OCI-LY7 (cell line): ENCODE measurements at regions not wholly inside any gene's neighbourhood (a gene's known extent, or its start where the extent isn't known, plus 50 kb on each side); places are given as distances from the start of the nearest gene placed in this dataset.

Source experiments
- CTCF ChIP-seq: fragments of 200-600 bp; sonication (generic); conservative IDR thresholded peaks from 2 replicates; pipeline ENCODE4 v1.5.1; 2014; ENCODE audit warnings: mild to moderate bottlenecking, antibody characterized with exemption, low read length, moderate library complexity, mixed read lengths
- EZH2phosphoT487 ChIP-seq: fragments of 200-600 bp; sonication (generic); IDR thresholded peaks from 2 replicates; pipeline ENCODE4 v1.6.1; 2018; ENCODE audit warnings: low read depth, borderline replicate concordance, mild to moderate bottlenecking, mixed run types, antibody characterized with exemption, low read length, moderate library complexity, mixed read lengths

GRCh38 chr2:237210763-237211162 lies 125.1 kb downstream of the COPS8 start:
- TF ChIP-seq EZH2phosphoT487 (no peak), CTCF (no peak)
